B cell (primary cell): ENCODE measurements at regions not wholly inside any gene's neighbourhood (a gene's known extent, or its start where the extent isn't known, plus 50 kb on each side); places are given as distances from the start of the nearest gene placed in this dataset.

ENCODE experiments used
- CTCF ChIP-seq: fragments of 200-600 bp; IDR thresholded peaks from one replicate; pipeline ENCODE4 v1.8.0; 2022; ENCODE audit warnings: antibody characterized with exemption, mild to moderate bottlenecking
- EZH2 ChIP-seq: IDR thresholded peaks from 2 replicates; pipeline ENCODE4 v1.6.1; 2012; ENCODE audit warnings: borderline replicate concordance, low read depth, mild to moderate bottlenecking, moderate library complexity, low read length; ENCODE audit not compliant: insufficient read depth, poor library complexity, severe bottlenecking

GRCh38 chr14:65846196-65846868 is 433.8 kb downstream of the FUT8 start:
- TF ChIP-seq CTCF, result no peak
- TF ChIP-seq EZH2, result no peak
